K562 (cell line): ENCODE measurements at regions not wholly inside any gene's neighbourhood (a gene's known extent, or its start where the extent isn't known, plus 50 kb on each side); places are given as distances from the start of the nearest gene placed in this dataset.

Source experiments
- CHD7 ChIP-seq: fragments of 200-600 bp; sonication (generic); IDR thresholded peaks from one replicate; pipeline ENCODE4 v1.6.1; 2012; ENCODE audit warnings: mild to moderate bottlenecking, low read depth, low read length, inconsistent platforms
- FOS ChIP-seq: IDR thresholded peaks from 3 replicates; pipeline ENCODE4 v1.6.1; 2011; ENCODE audit not compliant: insufficient read length; ENCODE audit errors: extremely low read depth
- FOXP1 ChIP-seq: sonication (generic); formaldehyde crosslinking; IDR thresholded peaks from 2 replicates; pipeline ENCODE4 v1.8.0; 2022; ENCODE audit warnings: mild to moderate bottlenecking, missing genetic modification reagents
- JUNB ChIP-seq: fragments of 450-650 bp; formaldehyde crosslinking; conservative IDR thresholded peaks from 2 replicates; pipeline ENCODE4 v1.4.0; 2020; ENCODE audit warnings: mild to moderate bottlenecking
- NRF1 ChIP-seq, 2 experiments: fragments of 450-650 bp; IDR thresholded peaks in 1 of 2; conservative IDR thresholded peaks in 1 of 2; 2 replicates each; pipeline ENCODE4 v1.6.1; 2014; ENCODE audit warnings: mild to moderate bottlenecking in 2 of 2
- POLR2A ChIP-seq: fragments of 450-650 bp; conservative IDR thresholded peaks from 2 replicates; pipeline ENCODE4 v1.6.1; 2016
- POLR2AphosphoS5 ChIP-seq: IDR thresholded peaks from 2 replicates; pipeline ENCODE4 v1.6.1; 2011; ENCODE audit warnings: mild to moderate bottlenecking, low read depth, low read length, moderate library complexity; ENCODE audit not compliant: control insufficient read depth, insufficient read depth
- RBBP5 ChIP-seq: fragments of 200-600 bp; sonication (generic); IDR thresholded peaks from 2 replicates; pipeline ENCODE4 v1.6.1; 2012; ENCODE audit warnings: borderline replicate concordance, mild to moderate bottlenecking, low read length, control low read depth, inconsistent platforms; ENCODE audit not compliant: insufficient read depth, poor library complexity, severe bottlenecking
- SRF ChIP-seq, 2 experiments: fragments of 250-450, 450-650 bp in 1 of 2; sonication (Bioruptor Pico) in 1 of 2; sonication (generic) in 1 of 2; formaldehyde crosslinking; IDR thresholded peaks; 2 replicates each; pipeline versions ENCODE4 v1.5.0 to v1.5.1; 2020 to 2022; ENCODE audit warnings: mild to moderate bottlenecking in 1 of 2, missing genetic modification reagents in 1 of 2
- STAG1 ChIP-seq: sonication (generic); formaldehyde crosslinking; IDR thresholded peaks from 2 replicates; pipeline ENCODE4 v1.5.0; 2020; ENCODE audit warnings: missing genetic modification reagents, borderline replicate concordance
- TEAD1 ChIP-seq, 2 experiments: fragments of 450-650 bp in 1 of 2; sonication (generic) in 1 of 2; formaldehyde crosslinking; IDR thresholded peaks; 2 replicates each; pipeline versions ENCODE4 v1.4.0 to v1.8.0; 2020 to 2022; ENCODE audit warnings: mild to moderate bottlenecking in 2 of 2, missing genetic modification reagents in 1 of 2
- TF ChIP-seq, protein P1 (sequence below), 3 experiments: IDR thresholded peaks in 2 of 3; conservative IDR thresholded peaks in 1 of 3; 2 replicates each; pipeline ENCODE4 v1.5.1; 2011 to 2012; ENCODE audit warnings: low read length in 3 of 3, mild to moderate bottlenecking in 3 of 3, control low read depth in 2 of 3, improper control_type of control experiment in 1 of 3, inconsistent platforms in 1 of 3, low read depth in 1 of 3, mixed read lengths in 1 of 3, moderate library complexity in 1 of 3; ENCODE audit not compliant: insufficient read depth in 2 of 3

DNA sequence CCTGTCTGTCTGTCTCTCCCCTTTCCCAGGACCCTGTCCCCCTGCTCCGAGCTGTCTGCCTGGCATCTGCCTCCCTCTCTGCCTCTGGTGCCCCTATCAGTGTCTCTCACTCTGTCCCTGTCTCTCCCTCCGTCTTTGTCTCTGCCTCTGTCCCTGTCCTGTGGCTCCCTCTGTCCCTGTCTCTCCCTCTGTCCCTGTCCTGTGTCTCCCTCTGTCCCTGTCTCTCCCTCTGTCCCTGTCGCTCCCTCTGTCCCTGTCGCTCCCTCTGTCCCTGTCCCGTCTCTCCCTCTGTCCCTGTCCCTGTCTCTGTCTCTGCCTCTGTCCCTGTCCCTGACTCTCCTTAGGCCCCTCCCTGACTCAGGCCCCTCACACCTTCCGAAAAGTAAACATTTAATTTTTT lies 75.0 kb upstream of the PAX2 start:
- TF ChIP-seq, protein P1, sequence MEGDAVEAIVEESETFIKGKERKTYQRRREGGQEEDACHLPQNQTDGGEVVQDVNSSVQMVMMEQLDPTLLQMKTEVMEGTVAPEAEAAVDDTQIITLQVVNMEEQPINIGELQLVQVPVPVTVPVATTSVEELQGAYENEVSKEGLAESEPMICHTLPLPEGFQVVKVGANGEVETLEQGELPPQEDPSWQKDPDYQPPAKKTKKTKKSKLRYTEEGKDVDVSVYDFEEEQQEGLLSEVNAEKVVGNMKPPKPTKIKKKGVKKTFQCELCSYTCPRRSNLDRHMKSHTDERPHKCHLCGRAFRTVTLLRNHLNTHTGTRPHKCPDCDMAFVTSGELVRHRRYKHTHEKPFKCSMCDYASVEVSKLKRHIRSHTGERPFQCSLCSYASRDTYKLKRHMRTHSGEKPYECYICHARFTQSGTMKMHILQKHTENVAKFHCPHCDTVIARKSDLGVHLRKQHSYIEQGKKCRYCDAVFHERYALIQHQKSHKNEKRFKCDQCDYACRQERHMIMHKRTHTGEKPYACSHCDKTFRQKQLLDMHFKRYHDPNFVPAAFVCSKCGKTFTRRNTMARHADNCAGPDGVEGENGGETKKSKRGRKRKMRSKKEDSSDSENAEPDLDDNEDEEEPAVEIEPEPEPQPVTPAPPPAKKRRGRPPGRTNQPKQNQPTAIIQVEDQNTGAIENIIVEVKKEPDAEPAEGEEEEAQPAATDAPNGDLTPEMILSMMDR (IDR thresholded peaks at IDR 0.05 in 2 of 3, conservative IDR thresholded peaks at IDR 0.05 in 1 of 3; ENCODE audit: insufficient read depth in 2 of 3, low read depth in 1 of 3, low read length in 3 of 3) = no peak
- TF ChIP-seq STAG1 = no peak
- TF ChIP-seq POLR2A = no peak
- no peak for TF ChIP-seq TEAD1 (CRISPR knock-in tag; IDR thresholded peaks at IDR 0.05)
- TF ChIP-seq SRF (CRISPR knock-in tag; IDR thresholded peaks at IDR 0.05) = no peak
- no peak for TF ChIP-seq NRF1 (conservative IDR thresholded peaks at IDR 0.05 in 1 of 2, IDR thresholded peaks at IDR 0.05 in 1 of 2)
- no peak for TF ChIP-seq FOXP1
- no peak for TF ChIP-seq FOS
- TF ChIP-seq RBBP5 = no peak
- no peak for TF ChIP-seq POLR2AphosphoS5
- no peak for TF ChIP-seq JUNB
- TF ChIP-seq CHD7 = no peak
